ENCODE measurements at regions not wholly inside any gene's neighbourhood (a gene's known extent, or its start where the extent isn't known, plus 50 kb on each side); places are given as distances from the start of the nearest gene placed in this dataset.

DNA sequence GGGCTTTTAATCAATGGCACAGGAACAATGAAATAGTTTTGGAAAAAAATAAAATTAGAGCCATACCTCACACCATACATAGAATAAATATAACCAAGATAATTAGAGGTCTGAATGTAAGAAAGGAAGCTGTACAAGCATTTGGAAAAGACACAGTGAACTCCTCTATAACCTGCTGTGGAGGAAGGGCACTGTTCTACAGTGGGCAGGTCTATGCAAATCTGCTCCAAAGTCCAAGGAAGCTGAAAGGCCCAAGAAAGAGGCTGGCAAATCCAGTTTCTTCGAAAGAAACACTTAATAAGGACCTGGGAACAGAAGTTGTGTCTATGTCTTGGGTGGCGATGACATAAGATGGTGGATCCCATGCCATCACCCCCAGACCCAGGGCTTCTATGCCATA, 169.4 kb upstream of the RALGAPA2 start:
- Mint-ChIP-seq H3K9me3 (ENCODE audit: unreplicated experiment) (peaks cover 2% of the 10 kb centered on the region), H3K4me1 (ENCODE audit: low read depth, unreplicated experiment) (peaks cover 7% of the 10 kb centered on the region), H3K27me3 (ENCODE audit: insufficient read depth, unreplicated experiment) (no peaks in the 10 kb centered on the region), H3K27ac (ENCODE audit: unreplicated experiment) (no peak overlapping the region), H3K4me3 (ENCODE audit: unreplicated experiment) (no peak overlapping the region), H3K36me3 (ENCODE audit: insufficient read depth, unreplicated experiment) (no peaks in the 10 kb centered on the region)
- no TSS peak for BruUV-seq (replicated peaks)
- TF ChIP-seq, protein P1, sequence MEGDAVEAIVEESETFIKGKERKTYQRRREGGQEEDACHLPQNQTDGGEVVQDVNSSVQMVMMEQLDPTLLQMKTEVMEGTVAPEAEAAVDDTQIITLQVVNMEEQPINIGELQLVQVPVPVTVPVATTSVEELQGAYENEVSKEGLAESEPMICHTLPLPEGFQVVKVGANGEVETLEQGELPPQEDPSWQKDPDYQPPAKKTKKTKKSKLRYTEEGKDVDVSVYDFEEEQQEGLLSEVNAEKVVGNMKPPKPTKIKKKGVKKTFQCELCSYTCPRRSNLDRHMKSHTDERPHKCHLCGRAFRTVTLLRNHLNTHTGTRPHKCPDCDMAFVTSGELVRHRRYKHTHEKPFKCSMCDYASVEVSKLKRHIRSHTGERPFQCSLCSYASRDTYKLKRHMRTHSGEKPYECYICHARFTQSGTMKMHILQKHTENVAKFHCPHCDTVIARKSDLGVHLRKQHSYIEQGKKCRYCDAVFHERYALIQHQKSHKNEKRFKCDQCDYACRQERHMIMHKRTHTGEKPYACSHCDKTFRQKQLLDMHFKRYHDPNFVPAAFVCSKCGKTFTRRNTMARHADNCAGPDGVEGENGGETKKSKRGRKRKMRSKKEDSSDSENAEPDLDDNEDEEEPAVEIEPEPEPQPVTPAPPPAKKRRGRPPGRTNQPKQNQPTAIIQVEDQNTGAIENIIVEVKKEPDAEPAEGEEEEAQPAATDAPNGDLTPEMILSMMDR (IDR thresholded peaks at IDR 0.05; ENCODE audit: insufficient read depth in 1 of 2, low read depth in 1 of 2, low read length in 1 of 2, severe bottlenecking in 1 of 2, unreplicated experiment in 1 of 2), result no peak
- no peak overlapping the region for H3K4me3 ChIP-seq (ENCODE audit: low read depth, low read length)
- intact Hi-C loops (cut with micrococcal nuclease; ENCODE audit: unreplicated experiment), result no loop called here
- no peaks in the 10 kb centered on the region for H3K36me3 ChIP-seq (ENCODE audit: control insufficient read depth, insufficient read depth, low read length)
- DNase-seq, result no peak
- CTCF ChIA-PET, result no interaction called here
- POLR2A ChIA-PET, result no interaction called here
- no peaks in the 10 kb centered on the region for H3K9me3 ChIP-seq
- no peaks in the 10 kb centered on the region for H3K27me3 ChIP-seq (replicated peaks; ENCODE audit: control insufficient read depth, insufficient read depth, low read length)
- peaks cover 10% of the 10 kb centered on the region; the same call in 1 of the 2 replicates for H3K4me1 ChIP-seq

DNA sequence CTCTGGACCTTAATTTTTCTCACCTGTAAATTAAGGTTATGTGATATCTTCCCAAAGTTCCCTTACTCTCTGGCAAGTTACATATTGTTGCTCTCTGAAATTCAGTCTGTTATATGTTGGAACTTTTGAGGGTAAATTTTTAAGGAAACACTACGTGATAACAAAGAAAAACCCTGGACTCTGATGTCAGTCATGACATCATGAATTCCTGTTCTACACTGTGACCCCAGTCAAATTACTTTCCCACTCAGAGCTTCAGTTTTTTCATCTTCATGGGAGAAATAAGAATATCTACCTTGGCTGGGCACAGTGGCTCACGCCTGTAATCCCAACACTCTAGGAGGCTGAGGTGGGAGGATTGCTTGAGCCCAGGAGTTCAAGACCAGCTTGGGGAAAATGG, 164.6 kb upstream of the RALGAPA2 start:
- intact Hi-C loops (cut with micrococcal nuclease; ENCODE audit: unreplicated experiment), result no loop called here
- no peaks in the 10 kb centered on the region for H3K27me3 Mint-ChIP-seq (ENCODE audit: insufficient read depth, unreplicated experiment)
- CTCF ChIA-PET, result no interaction called here
- Histone ChIP-seq H3K4me1 (no peaks in the 10 kb centered on the region), H3K9me3 (no peaks in the 10 kb centered on the region), H3K36me3 (ENCODE audit: control insufficient read depth, insufficient read depth, low read length) (no peaks in the 10 kb centered on the region), H3K4me3 (ENCODE audit: low read depth, low read length) (no peak overlapping the region), H3K27me3 (replicated peaks; ENCODE audit: control insufficient read depth, insufficient read depth, low read length) (no peaks in the 10 kb centered on the region)
- no peaks in the 10 kb centered on the region for H3K36me3 Mint-ChIP-seq (ENCODE audit: insufficient read depth, unreplicated experiment)
- BruUV-seq (replicated peaks), result no TSS peak
- TF ChIP-seq, protein P1 (IDR thresholded peaks at IDR 0.05; ENCODE audit: insufficient read depth in 1 of 2, low read depth in 1 of 2, low read length in 1 of 2, severe bottlenecking in 1 of 2, unreplicated experiment in 1 of 2), result no peak
- no peak for DNase-seq
- no peak overlapping the region for H3K27ac Mint-ChIP-seq (ENCODE audit: unreplicated experiment)
- H3K4me3 Mint-ChIP-seq (ENCODE audit: unreplicated experiment), result no peak overlapping the region
- H3K9me3 Mint-ChIP-seq (ENCODE audit: unreplicated experiment), result no peaks in the 10 kb centered on the region
- POLR2A ChIA-PET, result no interaction called here
- H3K4me1 Mint-ChIP-seq (ENCODE audit: low read depth, unreplicated experiment), result no peaks in the 10 kb centered on the region

DNA sequence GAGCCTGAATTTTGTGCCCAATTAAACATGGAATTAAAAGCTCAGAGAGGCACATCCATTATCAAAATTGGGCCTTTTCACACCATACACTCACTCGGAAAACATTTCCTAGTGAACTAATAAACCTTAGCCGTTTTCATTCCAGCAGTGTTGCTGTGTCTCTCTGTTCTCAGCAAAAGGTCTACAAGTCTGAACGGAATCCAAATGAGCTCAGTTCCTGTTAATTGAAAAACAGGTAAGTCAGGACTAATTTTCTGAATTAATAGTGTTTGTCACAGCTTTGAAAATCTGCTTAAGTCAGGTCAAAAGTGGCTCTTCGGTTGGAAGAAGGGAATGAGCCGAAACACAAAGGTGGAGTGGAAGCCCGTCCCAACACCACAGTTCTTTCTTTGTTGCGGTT, 163.3 kb upstream of the RALGAPA2 start:
- Histone ChIP-seq H3K27me3 (replicated peaks; ENCODE audit: control insufficient read depth, insufficient read depth, low read length) (no peaks in the 10 kb centered on the region), H3K4me3 (ENCODE audit: low read depth, low read length) (no peak overlapping the region), H3K4me1 (no peaks in the 10 kb centered on the region), H3K9me3 (no peaks in the 10 kb centered on the region), H3K36me3 (ENCODE audit: control insufficient read depth, insufficient read depth, low read length) (no peaks in the 10 kb centered on the region)
- BruUV-seq (replicated peaks), result no TSS peak
- TF ChIP-seq, protein P1 (IDR thresholded peaks at IDR 0.05; ENCODE audit: insufficient read depth in 1 of 2, low read depth in 1 of 2, low read length in 1 of 2, severe bottlenecking in 1 of 2, unreplicated experiment in 1 of 2), result no peak
- no peaks in the 10 kb centered on the region for H3K36me3 Mint-ChIP-seq (ENCODE audit: insufficient read depth, unreplicated experiment)
- no peaks in the 10 kb centered on the region for H3K9me3 Mint-ChIP-seq (ENCODE audit: unreplicated experiment)
- no peaks in the 10 kb centered on the region for H3K27me3 Mint-ChIP-seq (ENCODE audit: insufficient read depth, unreplicated experiment)
- intact Hi-C loops (cut with micrococcal nuclease; ENCODE audit: unreplicated experiment), result no loop called here
- CTCF ChIA-PET, result no interaction called here
- no peak overlapping the region for H3K27ac Mint-ChIP-seq (ENCODE audit: unreplicated experiment)
- H3K4me3 Mint-ChIP-seq (ENCODE audit: unreplicated experiment), result no peak overlapping the region
- DNase-seq, result no peak
- no peaks in the 10 kb centered on the region for H3K4me1 Mint-ChIP-seq (ENCODE audit: low read depth, unreplicated experiment)
- POLR2A ChIA-PET, result no interaction called here
